Mammary epithelial cell (primary cell): ENCODE measurements at regions not wholly inside any gene's neighbourhood (a gene's known extent, or its start where the extent isn't known, plus 50 kb on each side); places are given as distances from the start of the nearest gene placed in this dataset.

Source experiments
- CTCF ChIP-seq, 2 donors: IDR thresholded peaks in 1 of 2; conservative IDR thresholded peaks in 1 of 2; 2 replicates each; pipeline ENCODE4 v1.5.1; 2011 to 2012; ENCODE audit warnings: inconsistent platforms in 2 of 2, low read length in 2 of 2, mild to moderate bottlenecking in 2 of 2, control low read depth in 1 of 2, low read depth in 1 of 2; ENCODE audit not compliant: insufficient read depth in 1 of 2; ENCODE audit errors: extremely low read depth in 1 of 2
- EZH2 ChIP-seq: IDR thresholded peaks from 2 replicates; pipeline ENCODE4 v1.6.1; 2012; ENCODE audit warnings: low read length, inconsistent platforms, borderline replicate concordance

- no peak for TF ChIP-seq CTCF (conservative IDR thresholded peaks at IDR 0.05 in 1 of 2, IDR thresholded peaks at IDR 0.05 in 1 of 2; ENCODE audit: extremely low read depth in 1 of 2, insufficient read depth in 1 of 2, low read depth in 1 of 2, low read length in 2 of 2)
- TF ChIP-seq EZH2: no peak
These were observed 419.3 kb upstream of the NBEA start for GRCh38 chr13:34522808-34523207.
